ENCODE measurements at regions not wholly inside any gene's neighbourhood (a gene's known extent, or its start where the extent isn't known, plus 50 kb on each side); places are given as distances from the start of the nearest gene placed in this dataset.

DNA sequence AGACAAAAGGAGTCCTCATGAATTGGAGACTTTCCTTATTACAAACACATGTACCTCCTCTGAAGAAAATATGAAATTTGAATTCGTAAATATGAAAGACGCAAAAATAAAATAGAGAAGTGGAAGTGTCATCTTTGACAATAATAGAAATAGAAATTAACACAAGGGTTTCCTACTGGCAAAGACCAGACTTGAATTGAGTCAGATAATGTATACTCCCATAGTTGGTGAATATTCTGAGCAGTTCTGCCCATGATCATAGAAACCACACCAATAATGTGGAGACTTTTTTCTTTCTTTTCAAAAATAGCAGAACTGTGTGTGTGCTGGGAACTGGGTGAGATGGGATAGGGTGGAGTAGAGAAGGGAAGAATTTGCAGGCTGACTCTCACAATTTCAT, 277.7 kb upstream of the TET2 start (continued):
- no peak for TF ChIP-seq RNF2 (IDR thresholded peaks at IDR 0.05; ENCODE audit: borderline replicate concordance, low read depth, low read length, missing control alignments, poor library complexity, severe bottlenecking)

Measured in H1 (cell line).